ENCODE measurements at regions not wholly inside any gene's neighbourhood (a gene's known extent, or its start where the extent isn't known, plus 50 kb on each side); places are given as distances from the start of the nearest gene placed in this dataset.

DNA sequence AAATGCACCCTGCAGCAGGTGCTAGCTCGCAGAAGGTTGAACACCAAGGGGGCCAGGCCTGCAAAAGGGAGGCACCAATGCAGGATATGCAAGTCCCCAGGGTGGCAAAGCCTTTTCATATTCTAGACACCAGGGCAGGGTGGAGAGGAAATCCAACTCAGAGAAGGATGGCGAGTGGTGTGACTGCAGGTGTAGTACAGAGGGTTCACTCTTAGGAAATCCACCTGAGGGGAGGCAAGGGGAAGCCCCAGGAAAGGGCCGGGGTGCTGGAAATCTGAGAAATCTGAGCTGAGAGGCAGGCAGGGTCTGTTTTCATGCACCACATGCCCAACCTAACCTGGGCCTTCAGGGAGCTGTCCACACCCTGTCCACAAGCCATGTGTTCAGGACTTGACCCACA is 163.2 kb upstream of the CTTNBP2NL start:
- H3K36me3 ChIP-seq, result no peaks in the 10 kb centered on the region
- no peaks in the 10 kb centered on the region for H3K4me1 ChIP-seq (ENCODE audit: low read depth)
- H3K27ac ChIP-seq, result no peak overlapping the region
- H3K9me3 ChIP-seq (ENCODE audit: low read depth), result no peaks in the 10 kb centered on the region
- no peaks in the 10 kb centered on the region for H3K27me3 ChIP-seq
- H3K4me3 ChIP-seq, result no peak overlapping the region
- TF ChIP-seq, protein P1, sequence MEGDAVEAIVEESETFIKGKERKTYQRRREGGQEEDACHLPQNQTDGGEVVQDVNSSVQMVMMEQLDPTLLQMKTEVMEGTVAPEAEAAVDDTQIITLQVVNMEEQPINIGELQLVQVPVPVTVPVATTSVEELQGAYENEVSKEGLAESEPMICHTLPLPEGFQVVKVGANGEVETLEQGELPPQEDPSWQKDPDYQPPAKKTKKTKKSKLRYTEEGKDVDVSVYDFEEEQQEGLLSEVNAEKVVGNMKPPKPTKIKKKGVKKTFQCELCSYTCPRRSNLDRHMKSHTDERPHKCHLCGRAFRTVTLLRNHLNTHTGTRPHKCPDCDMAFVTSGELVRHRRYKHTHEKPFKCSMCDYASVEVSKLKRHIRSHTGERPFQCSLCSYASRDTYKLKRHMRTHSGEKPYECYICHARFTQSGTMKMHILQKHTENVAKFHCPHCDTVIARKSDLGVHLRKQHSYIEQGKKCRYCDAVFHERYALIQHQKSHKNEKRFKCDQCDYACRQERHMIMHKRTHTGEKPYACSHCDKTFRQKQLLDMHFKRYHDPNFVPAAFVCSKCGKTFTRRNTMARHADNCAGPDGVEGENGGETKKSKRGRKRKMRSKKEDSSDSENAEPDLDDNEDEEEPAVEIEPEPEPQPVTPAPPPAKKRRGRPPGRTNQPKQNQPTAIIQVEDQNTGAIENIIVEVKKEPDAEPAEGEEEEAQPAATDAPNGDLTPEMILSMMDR (IDR thresholded peaks at IDR 0.05; ENCODE audit: low read depth, low read length), result no peak
- peak in 1 of 2 donors; percentile 9 for DNase-seq (ENCODE audit: low read depth in 1 of 2, low spot score in 1 of 2)

DNA sequence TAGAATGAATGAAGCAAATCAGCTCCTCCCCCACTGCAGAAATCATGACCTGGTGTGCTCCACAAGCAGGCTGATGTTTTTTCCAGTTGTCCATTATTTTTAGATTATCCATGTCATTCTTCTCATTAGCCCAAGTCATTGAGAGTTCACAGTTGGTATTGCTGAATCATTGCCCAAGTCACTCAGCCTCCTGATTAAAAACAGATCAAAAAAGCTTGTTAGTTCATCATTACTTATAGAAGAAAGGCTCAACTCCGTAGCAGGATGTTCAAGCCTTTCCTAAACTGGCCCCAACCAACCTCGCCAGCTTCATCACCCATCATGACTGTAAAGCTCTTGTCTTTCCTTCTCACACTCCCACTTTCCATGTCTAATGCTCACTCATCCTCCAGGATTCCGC is 161.3 kb upstream of the CTTNBP2NL start:
- TF ChIP-seq, protein P1 (IDR thresholded peaks at IDR 0.05; ENCODE audit: low read depth, low read length), result no peak
- DNase-seq (ENCODE audit: low read depth in 1 of 2, low spot score in 1 of 2), result no peak
- Histone ChIP-seq H3K9me3 (ENCODE audit: low read depth) (no peaks in the 10 kb centered on the region), H3K4me1 (ENCODE audit: low read depth) (no peaks in the 10 kb centered on the region), H3K4me3 (no peak overlapping the region), H3K27me3 (no peaks in the 10 kb centered on the region), H3K36me3 (no peaks in the 10 kb centered on the region), H3K27ac (no peak overlapping the region)

DNA sequence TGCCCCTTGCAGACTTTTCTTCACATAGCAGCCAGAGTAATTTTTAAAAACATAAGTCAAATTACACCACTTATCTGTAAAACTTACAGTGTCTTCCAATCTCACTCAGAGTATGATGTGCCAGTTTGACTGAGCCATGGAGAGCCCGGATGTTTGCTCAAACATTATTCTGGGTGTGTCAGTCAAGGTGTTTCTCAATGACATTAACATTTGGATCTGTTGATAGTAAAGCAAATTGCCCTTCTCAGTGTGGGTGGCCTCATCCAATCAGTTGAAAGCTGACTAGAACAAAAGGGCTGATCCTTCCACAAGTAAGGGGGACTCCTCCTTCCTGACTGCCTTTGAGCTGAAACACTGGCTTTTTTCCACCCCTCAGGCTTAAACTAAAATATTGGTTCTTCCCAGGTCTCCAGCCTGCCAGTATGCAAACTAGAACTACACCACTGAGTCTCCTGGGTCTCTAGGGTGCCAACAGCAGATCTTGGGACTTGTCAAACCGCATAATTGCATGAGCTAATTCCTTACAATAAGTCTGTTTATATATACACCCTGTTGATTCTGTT is 157.9 kb upstream of the CTTNBP2NL start:
- H3K4me1 ChIP-seq (ENCODE audit: low read depth), result no peaks in the 10 kb centered on the region
- H3K27me3 ChIP-seq, result no peaks in the 10 kb centered on the region
- DNase-seq (ENCODE audit: low read depth in 1 of 2, low spot score in 1 of 2), result no peak

DNA sequence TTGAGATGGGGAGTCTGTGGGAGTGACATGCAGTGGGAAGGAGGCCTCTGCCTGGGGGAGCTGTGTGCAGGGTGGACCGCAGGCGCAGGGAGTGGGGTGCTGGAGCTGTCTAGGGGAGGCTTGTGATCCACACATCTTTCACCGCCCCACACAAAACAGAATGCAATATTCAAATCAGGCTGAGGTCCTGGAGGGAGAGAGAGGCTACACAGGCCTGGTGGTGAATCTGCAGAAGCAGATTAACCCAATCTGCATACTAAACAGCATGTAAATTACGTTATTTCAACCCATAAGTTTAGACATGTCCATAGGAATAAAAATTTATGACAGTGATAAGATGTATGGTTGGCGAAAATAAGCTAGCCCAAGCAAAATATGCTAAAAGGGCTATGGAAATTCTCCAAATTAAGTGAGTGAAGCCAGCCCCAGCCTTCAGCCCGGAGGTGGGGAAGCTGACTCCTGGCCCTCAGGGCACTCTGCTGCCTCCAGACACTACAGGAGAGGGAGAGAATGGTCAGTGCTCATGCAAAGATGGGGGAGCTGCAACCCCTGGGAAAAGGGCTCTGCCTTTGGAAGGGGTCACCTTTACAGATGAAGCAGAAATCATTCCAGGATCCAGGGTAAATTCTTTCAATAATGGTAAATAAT is 156.2 kb upstream of the CTTNBP2NL start:
- no peaks in the 10 kb centered on the region for H3K4me1 ChIP-seq (ENCODE audit: low read depth)
- no peak overlapping the region for H3K4me3 ChIP-seq
- TF ChIP-seq, protein P1 (IDR thresholded peaks at IDR 0.05; ENCODE audit: low read depth, low read length), result no peak
- H3K27ac ChIP-seq, result no peak overlapping the region
- DNase-seq (ENCODE audit: low read depth in 1 of 2, low spot score in 1 of 2), result no peak
- H3K27me3 ChIP-seq, result peaks cover under 1% of the 10 kb centered on the region
- no peaks in the 10 kb centered on the region for H3K36me3 ChIP-seq
- H3K9me3 ChIP-seq (ENCODE audit: low read depth), result no peaks in the 10 kb centered on the region

More for the DNA sequence above, 157.9 kb upstream of the CTTNBP2NL start:
- no peaks in the 10 kb centered on the region for H3K9me3 ChIP-seq (ENCODE audit: low read depth)
- TF ChIP-seq, protein P1 (IDR thresholded peaks at IDR 0.05; ENCODE audit: low read depth, low read length), result no peak
- no peak overlapping the region for H3K27ac ChIP-seq
- H3K4me3 ChIP-seq, result no peak overlapping the region
- H3K36me3 ChIP-seq, result no peaks in the 10 kb centered on the region

DNA sequence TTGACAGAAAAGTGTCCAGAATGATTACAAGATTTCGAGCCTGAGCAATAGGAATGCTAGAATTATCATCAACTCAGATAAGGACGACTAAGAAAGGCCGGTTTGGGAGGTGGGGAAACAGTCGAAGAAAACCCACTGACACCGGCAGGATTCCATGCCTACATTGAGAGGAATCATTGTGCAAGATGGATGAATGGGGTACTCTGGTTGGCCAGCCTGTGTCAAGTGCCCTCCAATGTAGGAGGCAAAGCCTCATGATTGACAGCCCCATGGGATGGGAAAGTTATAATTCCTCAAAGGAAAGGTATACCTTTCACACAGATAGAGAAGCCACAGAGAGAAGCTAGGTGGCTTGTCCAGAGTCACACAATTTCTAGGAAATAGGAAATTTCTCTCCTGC is 153.5 kb upstream of the CTTNBP2NL start:
- no peak overlapping the region for H3K4me3 ChIP-seq
- H3K4me1 ChIP-seq (ENCODE audit: low read depth), result no peaks in the 10 kb centered on the region
- no peak overlapping the region for H3K27ac ChIP-seq
- no peaks in the 10 kb centered on the region for H3K36me3 ChIP-seq
- no peak for DNase-seq (ENCODE audit: low read depth in 1 of 2, low spot score in 1 of 2)
- peaks cover 7% of the 10 kb centered on the region for H3K27me3 ChIP-seq
- H3K9me3 ChIP-seq (ENCODE audit: low read depth), result no peaks in the 10 kb centered on the region
- TF ChIP-seq, protein P1 (IDR thresholded peaks at IDR 0.05; ENCODE audit: low read depth, low read length), result no peak
